ENCODE measurements at regions not wholly inside any gene's neighbourhood (a gene's known extent, or its start where the extent isn't known, plus 50 kb on each side); places are given as distances from the start of the nearest gene placed in this dataset.
"Not testable (repeated sequence)": the region's sequence is repeated elsewhere in the genome, so short reads cannot be mapped to it uniquely, and the experiment has no call there.

DNA sequence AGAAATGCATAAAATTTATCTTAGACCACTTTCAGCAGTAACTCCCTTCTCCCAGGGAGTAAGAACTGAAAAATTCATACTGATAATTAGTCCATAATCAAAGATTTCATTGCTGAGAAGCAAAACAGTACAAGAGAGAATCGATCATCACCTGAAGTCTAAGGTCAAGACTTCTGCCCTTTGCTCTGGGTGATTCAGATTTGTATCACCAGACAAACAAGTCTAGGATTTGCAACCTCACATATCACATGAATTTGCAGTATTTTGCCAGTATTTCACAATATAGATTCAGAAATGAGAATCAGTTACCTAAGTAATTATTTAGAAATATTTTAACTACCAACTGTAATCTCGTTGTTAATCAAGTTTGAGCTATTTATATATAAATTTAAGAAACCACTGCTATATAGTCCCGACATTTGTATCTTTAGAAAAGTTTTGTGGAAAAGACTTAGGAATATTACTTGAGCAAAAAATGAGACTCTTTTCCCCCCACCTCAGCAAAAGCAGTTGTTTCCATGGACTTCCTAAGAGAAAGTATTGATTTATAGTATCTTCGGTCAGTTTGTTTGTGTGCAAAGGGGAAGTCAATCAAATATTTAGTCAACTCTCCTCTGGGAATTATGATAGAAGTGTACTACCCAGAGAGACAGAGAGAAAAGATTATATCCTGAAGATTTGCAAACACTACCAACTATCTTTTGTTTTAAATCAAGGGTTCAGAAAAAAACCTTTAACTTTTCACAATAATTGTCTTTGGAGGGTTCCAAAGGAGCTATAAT, 840.1 kb downstream of the TRHDE start:
- Histone ChIP-seq H3K4me1 (ENCODE audit: insufficient read depth) (no peaks in the 10 kb centered on the region), H3K27ac (ENCODE audit: low read depth) (no peak overlapping the region), H3K36me3 (ENCODE audit: insufficient read depth) (no peaks in the 10 kb centered on the region), H3K4me3 (ENCODE audit: low read depth, low read length) (no peak overlapping the region)
- 82% methylated on average over 4 of the region's 4 CpGs for WGBS
- no peak for DNase-seq (ENCODE audit: extremely low spot score)

- no peak for DNase-seq (ENCODE audit: extremely low spot score)
- H3K27ac ChIP-seq (ENCODE audit: low read depth): no peak overlapping the region
Observed at GRCh38 chr12:73124480-73124879, 852.3 kb downstream of the TRHDE start.

DNA sequence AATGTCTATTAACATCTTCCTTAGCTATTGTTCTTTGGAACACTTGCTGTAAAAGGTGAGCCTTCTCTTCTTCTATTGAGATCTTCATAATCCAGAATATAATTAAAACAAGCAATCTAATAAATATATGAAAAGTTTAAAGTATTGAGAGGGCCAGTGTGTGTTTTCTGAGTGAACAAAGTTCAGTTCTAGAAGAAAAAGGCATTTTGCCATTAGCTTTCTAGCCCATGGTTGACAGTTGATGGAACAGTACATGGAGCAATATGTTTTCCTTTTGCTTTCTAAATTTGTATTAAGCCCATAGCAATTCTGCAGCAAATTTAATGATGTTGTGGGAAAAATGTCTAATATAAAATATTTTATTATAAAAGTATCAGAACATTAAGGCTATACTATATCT, 853.0 kb downstream of the TRHDE start:
- no peak for DNase-seq (ENCODE audit: extremely low spot score)
- no peaks in the 10 kb centered on the region for H3K36me3 ChIP-seq (ENCODE audit: insufficient read depth)
- no peak overlapping the region for H3K27ac ChIP-seq (ENCODE audit: low read depth)
- H3K4me1 ChIP-seq (ENCODE audit: insufficient read depth): no peaks in the 10 kb centered on the region
- H3K4me3 ChIP-seq (ENCODE audit: low read depth, low read length): no peak overlapping the region

More at GRCh38 chr12:73124480-73124879, 852.3 kb downstream of the TRHDE start:
- WGBS: 75% methylated on average over 4 of the region's 4 CpGs
- Histone ChIP-seq H3K4me1 (ENCODE audit: insufficient read depth) (no peaks in the 10 kb centered on the region), H3K36me3 (ENCODE audit: insufficient read depth) (no peaks in the 10 kb centered on the region), H3K4me3 (ENCODE audit: low read depth, low read length) (no peak overlapping the region)

- Histone ChIP-seq H3K36me3 (ENCODE audit: insufficient read depth) (no peaks in the 10 kb centered on the region), H3K4me3 (ENCODE audit: low read depth, low read length) (no peak overlapping the region), H3K4me1 (ENCODE audit: insufficient read depth) (no peaks in the 10 kb centered on the region), H3K27ac (ENCODE audit: low read depth) (no peak overlapping the region)
- WGBS: 47% methylated on average over 5 of the region's 5 CpGs
- DNase-seq (ENCODE audit: extremely low spot score): no peak
Observed at GRCh38 chr12:73136386-73136785, 864.2 kb downstream of the TRHDE start.

DNA sequence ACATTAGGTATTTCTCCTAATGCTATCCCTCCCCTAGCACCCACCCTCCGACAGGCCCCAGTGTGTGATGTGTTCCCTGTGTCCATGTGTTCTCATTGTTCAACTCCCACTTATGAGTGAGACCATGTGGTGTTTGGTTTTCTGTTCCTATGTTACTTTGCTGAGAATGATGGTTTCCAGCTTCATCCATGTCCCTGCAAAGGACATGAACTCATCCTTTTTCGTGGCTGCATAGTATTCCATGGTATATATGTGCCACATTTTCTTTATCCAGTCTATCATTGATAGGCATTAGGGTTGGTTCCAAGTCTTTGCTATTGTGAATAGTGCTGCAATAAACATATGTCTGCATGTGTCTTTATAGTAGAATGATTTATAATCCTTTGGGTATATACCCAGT, 867.5 kb downstream of the TRHDE start:
- H3K4me3 ChIP-seq (ENCODE audit: low read depth, low read length); H3K36me3 ChIP-seq (ENCODE audit: insufficient read depth); H3K27ac ChIP-seq (ENCODE audit: low read depth); DNase-seq (ENCODE audit: extremely low spot score); H3K4me1 ChIP-seq (ENCODE audit: insufficient read depth): not testable (repeated sequence)
- WGBS: 85% methylated on average over 2 of the region's 2 CpGs

GRCh38 chr12:73158341-73158740, 886.2 kb downstream of the TRHDE start:
- Histone ChIP-seq H3K27ac (ENCODE audit: low read depth) (no peak overlapping the region), H3K36me3 (ENCODE audit: insufficient read depth) (no peaks in the 10 kb centered on the region), H3K4me3 (ENCODE audit: low read depth, low read length) (no peak overlapping the region), H3K4me1 (ENCODE audit: insufficient read depth) (no peaks in the 10 kb centered on the region)
- no peak for DNase-seq (ENCODE audit: extremely low spot score)

- no peaks in the 10 kb centered on the region for H3K36me3 ChIP-seq (ENCODE audit: insufficient read depth)
- no peak overlapping the region for H3K4me3 ChIP-seq (ENCODE audit: low read depth, low read length)
- no peak for DNase-seq (ENCODE audit: extremely low spot score)
Observed at GRCh38 chr12:73159954-73160353, 887.8 kb downstream of the TRHDE start.

GRCh38 chr12:73161970-73162369, 889.8 kb downstream of the TRHDE start:
- Histone ChIP-seq H3K27ac (ENCODE audit: low read depth) (no peak overlapping the region), H3K4me3 (ENCODE audit: low read depth, low read length) (no peak overlapping the region), H3K36me3 (ENCODE audit: insufficient read depth) (no peaks in the 10 kb centered on the region), H3K4me1 (ENCODE audit: insufficient read depth) (no peaks in the 10 kb centered on the region)
- 75% methylated on average over 2 of the region's 2 CpGs for WGBS
- DNase-seq (ENCODE audit: extremely low spot score): no peak

More at GRCh38 chr12:73159954-73160353, 887.8 kb downstream of the TRHDE start:
- Histone ChIP-seq H3K27ac (ENCODE audit: low read depth) (no peak overlapping the region), H3K4me1 (ENCODE audit: insufficient read depth) (no peaks in the 10 kb centered on the region)

DNA sequence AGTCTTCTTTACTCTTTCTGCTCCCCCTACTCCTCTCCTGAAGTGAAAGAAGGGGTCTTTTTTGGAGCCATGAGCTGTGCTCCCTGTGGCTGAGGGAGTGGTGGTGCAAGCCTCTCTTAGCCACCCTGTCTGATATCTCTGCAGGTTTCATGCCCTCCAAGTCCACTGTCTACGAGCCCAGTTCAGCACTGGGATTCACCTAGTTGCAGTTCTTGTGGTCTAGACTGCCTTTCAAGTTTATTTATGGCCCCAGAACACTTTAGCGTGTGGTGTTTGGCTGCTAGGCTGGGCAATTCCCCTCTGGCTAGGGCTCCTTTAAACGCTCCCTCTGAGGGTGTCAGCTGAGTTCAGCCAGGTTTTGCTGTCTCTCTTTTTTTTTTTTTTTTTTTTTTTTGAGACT, 908.6 kb downstream of the TRHDE start:
- WGBS: 31% methylated on average over 3 of the region's 3 CpGs
- H3K4me3 ChIP-seq (ENCODE audit: low read depth, low read length): no peak overlapping the region
- no peak overlapping the region for H3K27ac ChIP-seq (ENCODE audit: low read depth)

GRCh38 chr12:73181244-73181643, 909.1 kb downstream of the TRHDE start:
- no peaks in the 10 kb centered on the region for H3K36me3 ChIP-seq (ENCODE audit: insufficient read depth)
- H3K4me3 ChIP-seq (ENCODE audit: low read depth, low read length): no peak overlapping the region
- H3K27ac ChIP-seq (ENCODE audit: low read depth): no peak overlapping the region
- no peak for DNase-seq (ENCODE audit: extremely low spot score)
- no peaks in the 10 kb centered on the region for H3K4me1 ChIP-seq (ENCODE audit: insufficient read depth)
- 55% methylated on average over 7 of the region's 7 CpGs for WGBS

More for the DNA sequence above, 908.6 kb downstream of the TRHDE start:
- no peaks in the 10 kb centered on the region for H3K36me3 ChIP-seq (ENCODE audit: insufficient read depth)
- no peaks in the 10 kb centered on the region for H3K4me1 ChIP-seq (ENCODE audit: insufficient read depth)
- DNase-seq (ENCODE audit: extremely low spot score): no peak

DNA sequence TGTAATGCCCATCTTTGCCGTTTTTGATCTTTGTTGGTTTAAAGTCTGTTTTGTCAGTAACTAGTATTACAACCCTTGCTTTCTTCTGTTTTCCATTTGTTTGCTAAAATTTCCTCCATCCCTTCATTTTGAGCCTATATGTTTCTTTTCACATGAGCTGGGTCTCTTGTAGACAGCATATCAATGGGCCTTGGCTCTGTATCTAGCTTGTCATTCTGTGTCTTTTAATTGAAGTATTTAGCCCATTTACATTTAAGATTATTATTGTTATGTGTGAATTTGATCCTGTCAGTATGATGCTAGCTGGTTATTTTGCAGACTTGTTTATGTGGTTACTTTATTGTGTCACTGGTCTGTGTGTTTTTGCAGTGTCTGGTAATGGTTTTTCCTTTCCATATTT, 913.2 kb downstream of the TRHDE start:
- 81% methylated on average over 1 of the region's 1 CpG for WGBS
- no peak overlapping the region for H3K27ac ChIP-seq (ENCODE audit: low read depth)
- H3K36me3 ChIP-seq (ENCODE audit: insufficient read depth): no peaks in the 10 kb centered on the region
- H3K4me3 ChIP-seq (ENCODE audit: low read depth, low read length): no peak overlapping the region
- no peak for DNase-seq (ENCODE audit: extremely low spot score)
- no peaks in the 10 kb centered on the region for H3K4me1 ChIP-seq (ENCODE audit: insufficient read depth)

DNA sequence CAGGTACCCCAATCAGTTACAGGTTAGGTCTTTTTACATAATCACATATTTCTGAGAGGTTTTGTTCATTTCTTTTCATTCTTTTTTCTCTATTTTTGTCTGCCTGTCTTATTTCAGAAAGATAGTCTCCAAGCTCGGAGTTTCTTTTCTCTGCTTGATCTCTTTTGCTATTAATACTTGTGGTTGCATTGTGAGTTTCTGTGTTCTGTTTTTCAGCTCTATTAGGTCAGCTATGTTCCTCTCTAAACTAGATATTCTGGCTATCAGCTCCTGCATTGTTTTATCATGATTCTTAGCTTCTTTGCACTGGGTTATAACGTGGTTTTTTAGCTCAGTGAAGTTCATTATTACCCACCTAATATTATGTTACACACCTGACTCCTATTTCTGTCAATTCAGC, 914.1 kb downstream of the TRHDE start:
- no peak for DNase-seq (ENCODE audit: extremely low spot score)
- Histone ChIP-seq H3K27ac (ENCODE audit: low read depth) (no peak overlapping the region), H3K4me3 (ENCODE audit: low read depth, low read length) (no peak overlapping the region), H3K36me3 (ENCODE audit: insufficient read depth) (no peaks in the 10 kb centered on the region), H3K4me1 (ENCODE audit: insufficient read depth) (no peaks in the 10 kb centered on the region)
- 56% methylated on average over 2 of the region's 2 CpGs for WGBS

GRCh38 chr12:73187765-73188164, 915.6 kb downstream of the TRHDE start:
- 91% methylated on average over 1 of the region's 1 CpG for WGBS
- no peaks in the 10 kb centered on the region for H3K36me3 ChIP-seq (ENCODE audit: insufficient read depth)
- no peak for DNase-seq (ENCODE audit: extremely low spot score)
- no peak overlapping the region for H3K27ac ChIP-seq (ENCODE audit: low read depth)
- H3K4me3 ChIP-seq (ENCODE audit: low read depth, low read length): no peak overlapping the region
- no peaks in the 10 kb centered on the region for H3K4me1 ChIP-seq (ENCODE audit: insufficient read depth)

GRCh38 chr12:73210548-73211204, 938.5 kb downstream of the TRHDE start:
- H3K36me3 ChIP-seq (ENCODE audit: insufficient read depth): no peaks in the 10 kb centered on the region
- WGBS: 80% methylated on average over 5 of the region's 5 CpGs
- no peak overlapping the region for H3K4me3 ChIP-seq (ENCODE audit: low read depth, low read length)
- no peak overlapping the region for H3K27ac ChIP-seq (ENCODE audit: low read depth)
- no peak for DNase-seq (ENCODE audit: extremely low spot score)
- H3K4me1 ChIP-seq (ENCODE audit: insufficient read depth): no peaks in the 10 kb centered on the region

Data from urinary bladder (tissue), 3 donors.